ENCODE measurements at regions not wholly inside any gene's neighbourhood (a gene's known extent, or its start where the extent isn't known, plus 50 kb on each side); places are given as distances from the start of the nearest gene placed in this dataset.
"Not testable (repeated sequence)": the region's sequence is repeated elsewhere in the genome, so short reads cannot be mapped to it uniquely, and the experiment has no call there.

DNA sequence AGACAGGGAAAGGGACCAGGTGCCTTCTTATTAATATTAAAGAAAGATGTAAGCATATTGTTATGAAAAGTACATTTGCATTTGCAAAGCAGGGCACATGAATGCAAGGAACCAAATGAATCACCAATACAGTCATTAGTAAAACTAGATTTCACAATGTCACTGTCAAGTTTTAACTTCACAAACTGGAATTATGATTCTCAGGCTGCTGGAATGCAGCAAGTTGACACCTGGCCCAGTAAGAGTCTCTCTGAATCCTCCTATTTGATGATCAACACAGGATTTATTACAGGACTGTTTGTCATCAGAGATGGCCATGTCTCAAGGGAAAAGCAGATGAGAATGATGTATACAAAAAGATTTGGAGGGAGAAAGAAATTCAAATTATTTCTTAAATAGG lies 72.9 kb upstream of the STK39 start:
- no peaks in the 10 kb centered on the region for H3K36me3 ChIP-seq (ENCODE audit: control insufficient read depth in 2 of 2, insufficient read depth in 2 of 2, low read length in 2 of 2)
- no peak overlapping the region for H3K4me3 ChIP-seq (ENCODE audit: low read length in 2 of 2)
- H3K27me3 ChIP-seq (ENCODE audit: control insufficient read depth in 1 of 2, insufficient read depth in 2 of 2, low read length in 2 of 2), result no peaks in the 10 kb centered on the region
- no peak overlapping the region for H3K9ac ChIP-seq (ENCODE audit: low read length in 2 of 2)
- peaks cover 3% of the 10 kb centered on the region for H3K4me1 ChIP-seq (ENCODE audit: control insufficient read depth, insufficient read depth, low read length)
- H3K27ac ChIP-seq (ENCODE audit: low read length), result no peak overlapping the region
- no peaks in the 10 kb centered on the region for H3K9me3 ChIP-seq (ENCODE audit: control insufficient read depth in 2 of 2, low read length in 2 of 2)

DNA sequence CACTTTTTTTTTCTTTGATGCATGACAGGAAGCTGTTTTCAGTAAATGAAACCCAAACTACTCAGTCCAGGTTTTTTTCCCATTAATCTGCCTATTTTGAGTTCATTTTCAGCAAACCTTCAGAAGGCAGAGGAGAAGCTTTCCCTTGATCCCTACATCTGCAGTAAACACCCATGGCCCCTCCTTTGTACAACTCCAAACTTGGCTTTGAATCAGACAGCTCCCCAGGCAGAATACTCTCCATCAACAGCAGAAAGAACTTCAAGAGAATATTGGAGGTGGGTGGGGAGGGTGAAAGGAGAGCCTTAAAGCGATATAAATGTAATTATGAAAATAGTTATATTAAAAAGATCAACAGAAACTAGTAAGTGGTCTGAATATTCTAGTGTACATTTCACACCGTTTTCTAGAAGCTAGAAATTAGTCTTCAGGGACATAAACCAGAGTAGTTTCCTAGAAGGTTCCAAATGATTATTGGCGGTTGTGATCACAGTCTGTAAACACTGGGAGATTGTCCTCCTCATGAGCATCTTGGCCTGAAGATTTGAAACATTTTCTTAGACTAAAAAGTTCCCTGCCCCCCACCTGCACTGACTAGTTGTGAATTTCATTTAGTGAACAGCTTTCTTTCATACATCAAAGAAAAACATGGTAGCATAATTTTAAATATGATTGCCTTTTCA lies 75.1 kb upstream of the STK39 start:
- Histone ChIP-seq H3K4me3 (ENCODE audit: low read length in 2 of 2) (no peak overlapping the region), H3K9ac (ENCODE audit: low read length in 2 of 2) (no peak overlapping the region), H3K27me3 (ENCODE audit: control insufficient read depth in 1 of 2, insufficient read depth in 2 of 2, low read length in 2 of 2) (no peaks in the 10 kb centered on the region)

DNA sequence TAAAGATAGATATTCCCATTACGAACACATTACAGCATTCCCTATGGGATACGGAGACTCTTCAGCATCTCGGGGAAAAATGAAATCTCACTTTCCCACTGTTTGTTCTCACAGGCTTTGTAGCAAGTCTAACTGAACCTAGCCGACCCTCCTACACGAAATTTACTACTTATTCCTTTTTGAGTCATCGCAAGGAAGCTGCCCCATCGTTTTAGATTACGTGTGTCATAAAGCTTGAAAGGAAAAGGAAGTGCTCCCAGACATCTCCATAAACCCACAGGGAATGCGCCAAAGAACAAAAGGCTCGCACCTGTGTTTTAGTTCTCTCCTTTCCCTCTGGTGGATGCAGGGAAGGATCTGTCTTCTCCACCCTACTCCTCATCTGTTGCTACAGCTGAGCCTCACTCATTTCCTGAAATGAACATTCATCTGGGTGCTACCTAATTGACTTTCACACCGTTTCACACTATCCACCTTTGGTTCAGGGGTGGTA lies 76.2 kb upstream of the STK39 start:
- no peak overlapping the region for H3K4me3 ChIP-seq (ENCODE audit: low read length in 2 of 2)
- H3K9ac ChIP-seq (ENCODE audit: low read length in 2 of 2), result no peak overlapping the region
- no peaks in the 10 kb centered on the region for H3K4me1 ChIP-seq (ENCODE audit: control insufficient read depth, insufficient read depth, low read length)
- no peaks in the 10 kb centered on the region for H3K36me3 ChIP-seq (ENCODE audit: control insufficient read depth in 2 of 2, insufficient read depth in 2 of 2, low read length in 2 of 2)
- H3K9me3 ChIP-seq (ENCODE audit: control insufficient read depth in 2 of 2, low read length in 2 of 2), result no peaks in the 10 kb centered on the region
- H3K27ac ChIP-seq (ENCODE audit: low read length), result no peak overlapping the region
- H3K27me3 ChIP-seq (ENCODE audit: control insufficient read depth in 1 of 2, insufficient read depth in 2 of 2, low read length in 2 of 2), result no peaks in the 10 kb centered on the region

More for the DNA sequence above, 75.1 kb upstream of the STK39 start:
- no peak overlapping the region for H3K27ac ChIP-seq (ENCODE audit: low read length)
- H3K9me3 ChIP-seq (ENCODE audit: control insufficient read depth in 2 of 2, low read length in 2 of 2), result no peaks in the 10 kb centered on the region
- no peaks in the 10 kb centered on the region for H3K36me3 ChIP-seq (ENCODE audit: control insufficient read depth in 2 of 2, insufficient read depth in 2 of 2, low read length in 2 of 2)
- H3K4me1 ChIP-seq (ENCODE audit: control insufficient read depth, insufficient read depth, low read length), result no peaks in the 10 kb centered on the region

DNA sequence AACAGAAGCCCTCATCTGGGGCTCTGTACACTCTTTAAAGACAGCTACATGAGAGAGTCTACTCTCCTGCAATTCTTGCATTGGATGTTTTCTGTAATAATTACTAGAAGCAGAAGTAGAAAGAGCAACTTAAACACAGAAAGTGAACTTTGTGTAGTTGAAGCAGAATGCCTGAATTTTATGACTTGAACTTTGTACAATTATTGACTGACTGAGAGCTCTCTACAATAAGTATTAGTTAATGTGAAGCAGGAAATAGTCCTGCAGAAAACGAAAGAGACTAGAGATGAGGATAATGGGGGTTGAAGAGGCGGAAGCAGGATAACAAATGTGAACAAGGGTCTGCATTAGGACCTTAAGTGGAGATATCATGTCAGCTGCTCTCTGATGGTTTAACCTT lies 79.2 kb upstream of the STK39 start:
- H3K4me1 ChIP-seq (ENCODE audit: control insufficient read depth, insufficient read depth, low read length), result no peaks in the 10 kb centered on the region
- H3K9me3 ChIP-seq (ENCODE audit: control insufficient read depth in 2 of 2, low read length in 2 of 2), result peaks cover 0 to 3% of the 10 kb centered on the region in 2 donors
- no peak overlapping the region for H3K4me3 ChIP-seq (ENCODE audit: low read length in 2 of 2)
- H3K9ac ChIP-seq (ENCODE audit: low read length in 2 of 2), result no peak overlapping the region
- no peaks in the 10 kb centered on the region for H3K36me3 ChIP-seq (ENCODE audit: control insufficient read depth in 2 of 2, insufficient read depth in 2 of 2, low read length in 2 of 2)
- no peak overlapping the region for H3K27ac ChIP-seq (ENCODE audit: low read length)
- H3K27me3 ChIP-seq (ENCODE audit: control insufficient read depth in 1 of 2, insufficient read depth in 2 of 2, low read length in 2 of 2), result no peaks in the 10 kb centered on the region

DNA sequence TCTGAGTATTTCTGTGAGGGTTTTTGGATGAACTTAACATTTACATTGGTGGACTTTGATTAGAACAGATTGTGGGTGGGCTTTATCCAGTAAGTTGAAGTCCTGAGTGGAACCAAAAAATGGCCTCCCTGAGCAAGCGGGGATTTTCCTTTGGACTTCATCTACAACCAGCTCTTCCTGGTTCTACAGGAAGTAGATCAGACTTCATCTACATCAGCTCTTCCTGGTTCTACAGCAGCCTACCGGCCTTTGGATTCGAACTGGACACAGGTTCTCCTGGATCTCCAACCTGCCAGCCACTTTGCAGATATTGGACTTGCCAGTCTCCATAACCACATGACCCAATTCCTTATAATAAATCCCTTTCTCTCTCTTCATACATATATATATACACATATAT lies 79.9 kb upstream of the STK39 start:
- H3K4me1 ChIP-seq (ENCODE audit: control insufficient read depth, insufficient read depth, low read length), result no peaks in the 10 kb centered on the region
- no peaks in the 10 kb centered on the region for H3K27me3 ChIP-seq (ENCODE audit: control insufficient read depth in 1 of 2, insufficient read depth in 2 of 2, low read length in 2 of 2)
- H3K9me3 ChIP-seq (ENCODE audit: control insufficient read depth in 2 of 2, low read length in 2 of 2), result peaks cover 0 to 3% of the 10 kb centered on the region in 2 donors
- no peak overlapping the region for H3K27ac ChIP-seq (ENCODE audit: low read length)
- no peak overlapping the region for H3K4me3 ChIP-seq (ENCODE audit: low read length in 2 of 2)
- H3K36me3 ChIP-seq (ENCODE audit: control insufficient read depth in 2 of 2, insufficient read depth in 2 of 2, low read length in 2 of 2), result no peaks in the 10 kb centered on the region
- no peak overlapping the region for H3K9ac ChIP-seq (ENCODE audit: low read length in 2 of 2)

DNA sequence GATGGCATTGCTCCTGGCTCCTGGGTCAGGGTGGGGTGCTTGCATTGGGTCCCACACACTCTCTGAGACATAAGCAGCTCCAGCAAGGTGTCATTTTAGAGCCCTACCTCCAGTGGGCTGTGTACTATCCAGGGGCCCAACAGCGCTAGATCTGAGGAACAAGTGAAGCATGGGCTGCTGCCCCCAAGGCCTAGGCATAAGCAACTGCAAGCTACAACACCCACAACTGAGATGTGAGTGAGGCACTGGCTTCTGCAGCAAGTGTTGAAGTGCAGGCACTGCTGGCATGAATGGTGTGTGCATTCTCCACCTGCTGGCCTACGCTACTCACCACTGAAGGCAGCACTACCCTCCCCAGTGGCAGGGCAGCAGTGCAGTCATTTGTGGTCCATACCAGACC lies 81.0 kb upstream of the STK39 start:
- Histone ChIP-seq H3K4me3 (ENCODE audit: low read length in 2 of 2) (no peak overlapping the region), H3K9ac (ENCODE audit: low read length in 2 of 2) (no peak overlapping the region)

DNA sequence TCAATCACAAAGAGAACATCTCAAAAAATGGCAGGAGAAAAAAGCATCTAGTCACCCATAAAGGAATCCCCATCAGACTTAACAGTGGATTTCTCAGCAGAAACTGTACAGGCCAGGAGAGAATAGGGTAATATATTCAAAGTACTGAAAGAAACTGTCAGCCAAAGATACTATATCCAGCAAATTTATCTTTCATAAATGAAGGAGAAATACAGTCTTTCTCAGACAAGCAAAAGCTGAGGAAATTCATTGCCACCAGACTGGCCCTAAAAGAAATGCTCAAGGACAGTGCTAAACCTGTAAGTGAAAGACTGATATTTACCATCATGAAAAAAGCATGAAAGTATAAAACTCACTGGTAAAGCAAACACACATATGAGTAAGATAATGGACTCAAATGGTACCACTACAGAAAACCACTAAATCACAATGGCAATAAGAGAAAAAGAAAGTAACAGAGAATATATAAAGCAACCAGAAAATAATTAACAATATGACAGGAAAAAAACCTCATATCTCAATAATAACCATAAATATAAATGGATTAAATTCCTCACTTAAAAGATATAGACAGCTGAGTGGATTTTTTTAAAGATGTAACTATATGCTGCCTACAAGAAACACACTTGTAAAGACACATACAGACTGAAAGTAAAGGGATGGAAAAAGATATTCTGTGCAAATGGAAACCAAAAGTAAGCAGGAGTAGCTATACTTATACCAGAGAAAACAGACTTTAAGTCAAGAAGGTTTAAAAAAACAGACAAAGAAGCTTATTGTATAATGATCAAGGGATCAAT lies 83.4 kb upstream of the STK39 start:
- no peaks in the 10 kb centered on the region for H3K27me3 ChIP-seq (ENCODE audit: control insufficient read depth in 1 of 2, insufficient read depth in 2 of 2, low read length in 2 of 2)
- H3K36me3 ChIP-seq (ENCODE audit: control insufficient read depth in 2 of 2, insufficient read depth in 2 of 2, low read length in 2 of 2), result no peaks in the 10 kb centered on the region
- H3K27ac ChIP-seq (ENCODE audit: low read length), result no peak overlapping the region
- no peaks in the 10 kb centered on the region for H3K4me1 ChIP-seq (ENCODE audit: control insufficient read depth, insufficient read depth, low read length)
- no peak overlapping the region for H3K9ac ChIP-seq (ENCODE audit: low read length in 2 of 2)
- H3K9me3 ChIP-seq (ENCODE audit: control insufficient read depth in 2 of 2, low read length in 2 of 2), result peaks cover 0 to 3% of the 10 kb centered on the region in 2 donors
- H3K4me3 ChIP-seq (ENCODE audit: low read length in 2 of 2), result no peak overlapping the region

More for the DNA sequence above, 81.0 kb upstream of the STK39 start:
- no peaks in the 10 kb centered on the region for H3K4me1 ChIP-seq (ENCODE audit: control insufficient read depth, insufficient read depth, low read length)
- H3K27me3 ChIP-seq (ENCODE audit: control insufficient read depth in 1 of 2, insufficient read depth in 2 of 2, low read length in 2 of 2), result no peaks in the 10 kb centered on the region
- peaks cover 0 to 3% of the 10 kb centered on the region in 2 donors for H3K9me3 ChIP-seq (ENCODE audit: control insufficient read depth in 2 of 2, low read length in 2 of 2)
- no peak overlapping the region for H3K27ac ChIP-seq (ENCODE audit: low read length)
- no peaks in the 10 kb centered on the region for H3K36me3 ChIP-seq (ENCODE audit: control insufficient read depth in 2 of 2, insufficient read depth in 2 of 2, low read length in 2 of 2)

DNA sequence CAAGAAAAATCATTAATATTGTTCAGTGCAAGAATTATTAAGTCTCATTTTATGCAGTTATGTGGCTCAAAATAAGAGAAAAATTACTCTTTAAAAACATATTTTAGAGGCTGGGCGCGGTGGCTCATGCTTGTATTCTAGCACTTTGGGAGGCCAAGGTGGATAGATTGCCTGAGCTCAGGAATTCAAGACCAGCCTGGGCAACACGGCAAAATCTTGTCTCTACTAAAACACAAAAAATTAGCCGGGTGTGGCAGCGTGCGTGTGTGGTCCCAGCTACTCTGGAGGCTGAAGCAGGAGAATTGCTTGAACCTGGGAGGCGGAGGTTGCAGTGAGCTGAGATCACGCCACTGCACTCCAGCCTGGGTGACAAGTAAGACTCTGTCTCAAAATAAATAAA lies 87.9 kb upstream of the STK39 start:
- not testable (repeated sequence) for H3K9ac ChIP-seq (ENCODE audit: low read length in 2 of 2); H3K27me3 ChIP-seq (ENCODE audit: control insufficient read depth in 1 of 2, insufficient read depth in 2 of 2, low read length in 2 of 2); H3K4me3 ChIP-seq (ENCODE audit: low read length in 2 of 2); H3K36me3 ChIP-seq (ENCODE audit: control insufficient read depth in 2 of 2, insufficient read depth in 2 of 2, low read length in 2 of 2); H3K27ac ChIP-seq (ENCODE audit: low read length); H3K9me3 ChIP-seq (ENCODE audit: control insufficient read depth in 2 of 2, low read length in 2 of 2); H3K4me1 ChIP-seq (ENCODE audit: control insufficient read depth, insufficient read depth, low read length)

DNA sequence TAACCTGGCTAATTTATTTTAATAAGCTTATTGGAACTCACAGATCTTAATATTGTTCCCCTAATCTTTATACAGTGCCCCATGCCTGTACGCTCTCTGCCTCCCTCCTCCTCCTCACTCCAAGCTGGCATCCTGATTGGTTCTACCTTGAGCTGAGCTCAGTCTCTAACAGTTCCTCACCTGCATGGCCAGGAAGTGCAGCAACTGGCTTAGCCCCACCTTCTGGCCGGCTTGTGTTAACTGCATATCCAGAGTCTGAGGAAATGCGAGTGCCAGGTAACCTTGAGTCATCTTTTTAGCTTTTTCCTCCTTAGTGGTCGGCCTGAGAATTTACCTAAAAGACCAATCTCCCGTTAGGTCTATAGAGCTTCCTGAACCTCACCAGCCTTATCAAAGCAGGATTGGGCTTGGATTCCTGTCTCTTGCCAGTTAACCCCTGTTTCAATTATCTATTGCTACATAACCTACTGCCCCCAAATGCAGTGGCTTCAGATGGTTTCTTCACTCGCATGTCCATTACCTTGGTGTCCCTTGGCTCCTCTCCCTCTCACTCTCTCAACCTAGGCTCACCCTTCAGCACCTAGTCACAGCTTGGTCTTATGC lies 89.5 kb upstream of the STK39 start:
- H3K4me1 ChIP-seq (ENCODE audit: control insufficient read depth, insufficient read depth, low read length), result peaks cover 3% of the 10 kb centered on the region
- no peak overlapping the region for H3K4me3 ChIP-seq (ENCODE audit: low read length in 2 of 2)

DNA sequence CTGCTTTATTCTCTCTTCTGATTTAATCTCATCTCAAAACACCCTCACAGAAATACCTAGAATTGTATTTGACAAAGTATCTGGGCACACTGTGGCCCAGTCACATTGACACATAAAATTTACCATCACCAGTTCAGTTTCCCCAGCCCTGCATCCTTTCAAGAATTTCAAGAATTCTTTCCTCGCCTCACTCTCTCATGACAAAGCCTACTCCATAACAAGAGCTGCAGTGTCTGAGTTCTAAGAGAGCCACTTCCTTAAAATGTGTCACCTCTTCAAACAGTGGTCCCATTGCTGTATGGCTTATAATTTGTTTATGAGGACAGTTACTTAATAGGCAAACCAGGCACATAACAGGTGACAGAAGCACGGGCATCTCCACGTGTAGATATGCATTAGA lies 90.9 kb upstream of the STK39 start:
- H3K9me3 ChIP-seq (ENCODE audit: control insufficient read depth in 2 of 2, low read length in 2 of 2), result no peaks in the 10 kb centered on the region
- H3K27ac ChIP-seq (ENCODE audit: low read length), result no peak overlapping the region
- no peaks in the 10 kb centered on the region for H3K27me3 ChIP-seq (ENCODE audit: control insufficient read depth in 1 of 2, insufficient read depth in 2 of 2, low read length in 2 of 2)
- no peak overlapping the region for H3K9ac ChIP-seq (ENCODE audit: low read length in 2 of 2)
- H3K36me3 ChIP-seq (ENCODE audit: control insufficient read depth in 2 of 2, insufficient read depth in 2 of 2, low read length in 2 of 2), result no peaks in the 10 kb centered on the region
- H3K4me1 ChIP-seq (ENCODE audit: control insufficient read depth, insufficient read depth, low read length), result peaks cover 3% of the 10 kb centered on the region
- H3K4me3 ChIP-seq (ENCODE audit: low read length in 2 of 2), result no peak overlapping the region

More for the DNA sequence above, 89.5 kb upstream of the STK39 start:
- H3K27me3 ChIP-seq (ENCODE audit: control insufficient read depth in 1 of 2, insufficient read depth in 2 of 2, low read length in 2 of 2), result no peaks in the 10 kb centered on the region
- no peak overlapping the region for H3K27ac ChIP-seq (ENCODE audit: low read length)
- no peaks in the 10 kb centered on the region for H3K36me3 ChIP-seq (ENCODE audit: control insufficient read depth in 2 of 2, insufficient read depth in 2 of 2, low read length in 2 of 2)
- no peak overlapping the region for H3K9ac ChIP-seq (ENCODE audit: low read length in 2 of 2)
- H3K9me3 ChIP-seq (ENCODE audit: control insufficient read depth in 2 of 2, low read length in 2 of 2), result no peaks in the 10 kb centered on the region

Measured in stomach smooth muscle (tissue), 2 donors.